HG03521 (cell line): ENCODE measurements at regions not wholly inside any gene's neighbourhood (a gene's known extent, or its start where the extent isn't known, plus 50 kb on each side); places are given as distances from the start of the nearest gene placed in this dataset.
"Not testable (repeated sequence)": the region's sequence is repeated elsewhere in the genome, so short reads cannot be mapped to it uniquely, and the experiment has no call there.

Source experiments
- ATAC-seq: cut with Tn5 transposase; IDR thresholded peaks from one replicate; pipeline ENCODE4 v1.9.1; 2021; ENCODE audit warnings: mild to moderate bottlenecking, moderate library complexity; ENCODE audit not compliant: unreplicated experiment

DNA sequence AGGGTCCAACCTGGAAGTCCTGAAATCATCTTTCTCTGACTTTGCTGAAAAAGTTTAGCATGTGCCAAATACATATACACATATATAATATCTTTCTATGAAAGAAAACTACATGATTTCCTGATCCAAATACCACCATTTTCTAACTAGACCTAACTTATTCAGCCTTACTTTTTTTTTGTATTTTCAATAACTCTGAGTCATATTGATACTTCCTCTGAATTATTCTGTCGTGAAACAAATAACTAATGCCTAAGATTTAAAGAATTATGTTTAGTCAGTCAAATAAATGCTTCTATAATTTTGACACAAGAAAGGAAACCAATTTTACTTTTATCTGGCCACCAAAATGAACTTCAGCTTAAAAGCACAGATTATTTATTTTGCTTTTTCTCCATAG is 760.2 kb upstream of the GBE1 start:
- no peak for ATAC-seq

DNA sequence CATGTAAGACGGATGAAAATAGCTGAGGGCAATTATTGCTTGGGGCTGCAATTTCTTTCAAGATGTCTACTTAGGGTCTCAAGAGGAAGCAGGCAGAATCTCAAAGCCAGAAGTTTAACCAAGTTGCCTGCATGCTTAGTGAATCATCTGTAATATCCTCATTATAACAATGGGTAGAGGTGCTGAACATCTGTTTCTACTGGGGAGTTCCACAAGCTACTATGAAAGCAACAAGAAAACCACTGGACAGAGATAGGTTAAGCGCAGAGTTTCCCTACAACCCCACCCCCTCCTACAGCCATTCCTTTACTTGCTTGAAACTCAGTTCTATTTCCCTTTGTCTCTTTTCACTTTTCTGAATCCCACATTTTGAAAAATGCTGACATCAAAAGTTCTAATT is 759.4 kb upstream of the GBE1 start:
- ATAC-seq, result no peak

DNA sequence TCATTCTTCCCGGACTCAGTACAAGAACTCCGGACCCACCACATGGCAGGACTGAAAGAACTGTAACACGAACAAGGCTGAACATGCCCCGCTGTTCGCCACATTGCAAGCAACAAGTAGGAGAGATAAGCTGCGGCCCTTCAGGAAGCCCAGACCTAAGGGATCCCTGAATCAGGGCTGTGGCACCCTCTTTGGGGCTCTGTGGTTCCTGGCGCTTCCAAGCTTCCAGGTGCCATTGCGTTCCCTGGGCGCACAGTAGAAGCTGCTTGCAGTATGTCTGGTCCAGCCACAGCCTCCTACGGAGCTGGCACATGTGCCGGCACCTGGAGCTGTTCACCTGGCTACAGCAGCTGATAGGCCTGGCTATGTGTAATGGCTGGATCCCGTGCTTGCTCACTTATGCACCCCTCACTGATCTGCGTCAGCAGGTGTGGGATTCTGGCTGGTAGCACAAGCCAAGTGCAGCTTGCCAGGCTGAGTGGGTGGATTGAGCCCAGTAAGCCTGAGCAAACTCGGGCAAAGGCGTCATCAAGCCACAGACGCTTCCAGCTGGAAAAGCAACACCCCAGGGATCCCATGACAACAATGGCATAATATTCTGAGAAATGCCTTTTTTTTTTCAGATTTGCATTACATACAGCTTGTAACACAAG is 748.6 kb upstream of the GBE1 start:
- ATAC-seq, result no peak

DNA sequence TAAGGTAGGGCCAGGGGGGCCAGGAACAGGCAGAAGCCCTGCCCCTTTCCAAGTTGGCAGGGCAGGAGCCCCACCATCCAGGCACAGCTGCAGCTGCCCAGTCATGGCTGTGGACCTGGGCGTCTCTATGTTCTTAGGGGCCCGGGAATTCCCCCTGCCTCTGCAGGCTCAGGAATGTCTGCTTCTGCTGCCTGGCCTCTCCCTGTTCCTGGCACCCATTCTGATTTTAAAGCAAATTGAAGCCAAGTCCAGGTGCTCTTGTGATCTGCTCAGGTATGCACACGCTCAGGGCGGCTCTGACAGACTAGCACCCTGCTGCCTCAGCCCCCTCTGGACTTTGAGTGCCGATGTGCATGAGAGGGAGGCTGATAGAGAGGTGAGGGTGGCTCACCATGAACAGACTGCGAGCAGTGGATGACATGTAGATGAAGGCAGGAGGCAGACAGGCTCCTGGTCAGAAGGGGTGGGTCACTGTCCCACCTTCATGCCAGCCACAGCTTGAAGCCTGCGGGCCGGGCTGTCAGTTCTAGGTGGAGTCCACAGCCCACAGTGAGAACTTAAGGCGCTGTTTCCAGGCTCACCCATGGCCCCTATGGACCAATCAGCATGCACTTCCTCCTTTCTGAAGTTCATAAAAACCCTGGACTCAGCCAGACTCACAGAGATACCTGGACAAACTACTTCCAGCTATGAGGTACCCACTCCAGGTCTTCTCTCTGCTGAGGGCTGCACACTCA is 747.8 kb upstream of the GBE1 start:
- no peak for ATAC-seq

DNA sequence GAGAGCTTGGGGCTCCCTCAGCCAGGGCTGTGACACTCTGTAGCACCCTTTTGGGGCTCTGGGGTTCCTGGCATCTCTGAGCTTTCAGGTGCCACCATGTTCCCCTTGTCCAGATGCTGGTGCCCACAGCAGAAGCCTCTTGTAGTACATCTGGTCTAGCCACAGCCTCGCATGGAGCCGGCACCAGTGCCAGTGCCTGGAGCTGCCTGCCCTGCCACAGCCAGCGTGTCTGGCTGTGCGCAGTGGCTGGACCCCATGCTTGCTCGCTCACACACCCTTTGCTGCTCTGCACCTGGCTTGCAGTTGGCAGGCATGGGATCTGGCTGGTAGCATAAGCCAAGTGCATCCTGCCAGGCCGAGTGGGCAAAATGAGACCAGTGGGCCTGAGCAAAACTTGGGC is 744.8 kb upstream of the GBE1 start:
- no peak for ATAC-seq

DNA sequence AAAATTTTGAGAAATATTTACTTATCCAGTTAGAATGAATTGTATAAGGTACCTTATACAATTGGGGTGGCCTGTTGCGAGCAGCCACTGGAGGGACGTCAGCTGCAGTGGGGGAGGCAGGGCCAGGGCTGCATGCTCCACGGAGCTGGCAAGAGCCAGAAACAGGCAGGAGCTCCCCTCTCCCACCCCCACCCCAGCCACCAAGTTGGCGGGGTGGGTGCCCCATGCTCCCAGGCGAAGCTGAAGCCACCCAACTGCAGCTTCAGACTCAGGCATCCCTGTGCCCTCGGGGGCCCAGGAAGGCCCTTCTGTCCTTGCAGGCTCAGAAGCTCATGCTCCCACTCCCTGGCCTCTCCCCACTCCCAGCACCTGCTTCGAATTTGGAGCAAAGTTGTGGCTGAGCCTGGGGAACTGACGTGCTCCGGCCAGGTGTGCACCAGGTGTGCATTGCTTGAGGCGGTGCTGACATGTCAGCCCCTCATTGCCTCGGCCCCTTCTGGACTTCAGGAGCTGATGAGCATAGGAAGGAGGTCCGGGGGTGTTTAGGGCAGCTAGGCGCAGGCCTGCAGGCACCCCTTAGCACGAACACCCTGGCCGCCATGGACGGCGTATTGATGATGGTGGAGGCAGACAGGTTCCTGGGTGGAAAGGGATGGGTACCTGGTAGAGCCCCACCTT is 743.8 kb upstream of the GBE1 start:
- no peak for ATAC-seq

DNA sequence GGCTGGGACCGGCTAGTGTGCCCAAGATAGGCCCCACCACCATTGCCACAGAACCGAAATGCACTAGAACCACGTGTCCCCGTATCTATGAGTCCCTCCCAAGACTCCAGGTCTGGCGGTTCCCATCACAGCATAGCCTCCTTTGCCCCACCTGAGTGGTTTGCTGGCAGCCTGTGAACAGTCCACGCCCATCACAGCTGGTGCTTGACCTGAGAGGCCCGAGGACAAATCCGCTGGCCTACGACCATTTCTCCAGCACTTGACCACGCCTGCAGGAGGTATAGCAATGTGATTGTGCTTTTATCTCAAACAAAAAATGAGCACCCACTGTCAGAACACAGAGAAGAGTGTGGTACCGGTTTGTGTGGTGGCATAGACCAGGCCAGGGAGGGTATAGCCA is 736.7 kb upstream of the GBE1 start:
- ATAC-seq, result no peak

DNA sequence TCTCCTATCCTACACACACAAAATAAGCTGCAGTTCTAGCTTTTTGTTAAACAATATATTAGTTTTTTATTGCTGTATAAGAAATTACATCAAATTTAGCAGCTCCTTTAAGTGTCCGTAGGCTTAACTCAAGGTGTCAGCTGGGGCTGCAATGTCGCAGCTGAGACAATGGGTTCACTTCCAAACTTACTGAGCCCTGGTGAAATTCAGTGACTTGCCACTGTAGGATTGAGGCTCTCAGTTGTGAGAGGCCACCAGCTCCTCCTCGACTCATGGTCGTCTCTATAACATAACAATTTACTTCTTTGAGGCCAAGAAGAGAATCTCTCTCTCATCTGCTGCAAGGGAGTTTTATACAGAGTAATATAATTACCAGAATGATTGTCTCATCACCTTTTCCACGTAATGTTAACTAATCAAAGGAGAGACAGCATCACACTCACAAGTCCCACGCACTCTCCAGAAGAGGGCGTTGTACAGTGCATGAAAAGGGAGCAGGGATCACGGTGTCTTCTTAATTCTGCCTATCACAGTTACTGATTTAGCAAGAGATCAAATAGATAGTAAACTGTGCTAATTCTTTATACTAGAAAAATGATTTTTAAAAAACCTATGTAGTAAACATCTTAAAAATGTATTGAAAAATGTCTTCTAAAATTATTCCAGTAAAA is 735.6 kb upstream of the GBE1 start:
- ATAC-seq, result no peak

DNA sequence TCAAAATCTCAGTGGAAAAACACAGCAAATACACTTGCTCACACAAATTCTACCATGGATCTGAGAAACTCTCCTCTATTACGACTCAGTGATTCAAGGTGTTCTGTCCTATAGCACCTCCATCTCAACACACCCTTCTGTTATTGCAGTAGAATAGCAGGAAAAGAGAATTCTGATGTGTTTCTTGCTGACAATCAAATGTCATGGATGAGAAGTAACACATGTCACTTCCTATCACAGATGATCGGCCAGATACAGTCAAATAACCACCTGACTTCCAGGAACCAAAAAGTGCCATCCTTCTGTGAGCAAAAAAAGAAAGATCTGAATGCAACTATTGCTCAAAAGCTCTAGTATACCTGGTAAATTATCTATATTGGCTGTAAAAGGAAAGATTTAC is 734.2 kb upstream of the GBE1 start:
- ATAC-seq, result no peak

DNA sequence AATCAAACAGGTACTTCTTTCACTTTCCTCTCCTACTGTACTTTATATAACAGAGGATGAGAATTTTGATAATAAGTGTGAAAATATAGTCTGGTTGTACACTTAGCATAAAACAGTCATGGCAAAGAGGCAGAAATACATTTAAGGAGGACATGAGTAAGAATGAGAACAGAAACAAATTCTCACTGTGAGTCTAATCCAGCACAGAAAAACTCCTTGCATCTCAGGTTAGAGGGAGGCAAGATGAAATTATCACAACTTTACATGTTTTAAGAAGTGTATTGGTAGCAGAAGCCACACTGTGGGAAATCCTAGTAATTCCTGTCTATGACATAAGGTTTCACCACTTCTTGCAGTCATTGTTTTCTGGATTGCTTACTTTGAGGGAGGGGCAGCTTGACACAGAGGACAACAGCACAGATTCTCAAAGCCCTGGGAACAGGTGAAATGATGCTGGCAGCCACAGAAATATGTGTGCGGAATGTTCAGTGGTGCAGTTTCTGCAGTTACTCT is 733.6 kb upstream of the GBE1 start:
- no peak for ATAC-seq

DNA sequence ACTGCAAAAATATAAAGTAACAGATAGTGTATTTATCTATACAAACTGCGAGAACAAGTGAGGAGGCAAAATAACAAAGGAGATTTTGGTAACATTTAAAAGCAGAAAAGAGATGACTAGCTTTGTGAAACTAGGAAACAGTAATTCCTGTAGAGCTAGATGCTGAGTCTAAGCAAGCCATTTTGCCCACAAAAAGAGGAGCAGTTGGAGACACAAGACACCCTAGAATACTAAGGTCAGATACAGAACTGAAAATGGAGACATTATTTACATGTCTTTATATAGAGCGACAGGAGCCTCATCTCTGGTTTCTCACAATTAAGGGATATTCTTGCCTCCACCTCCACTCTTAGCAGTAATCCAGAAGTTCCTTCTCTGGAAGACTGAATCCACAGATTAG is 732.4 kb upstream of the GBE1 start:
- no peak for ATAC-seq

DNA sequence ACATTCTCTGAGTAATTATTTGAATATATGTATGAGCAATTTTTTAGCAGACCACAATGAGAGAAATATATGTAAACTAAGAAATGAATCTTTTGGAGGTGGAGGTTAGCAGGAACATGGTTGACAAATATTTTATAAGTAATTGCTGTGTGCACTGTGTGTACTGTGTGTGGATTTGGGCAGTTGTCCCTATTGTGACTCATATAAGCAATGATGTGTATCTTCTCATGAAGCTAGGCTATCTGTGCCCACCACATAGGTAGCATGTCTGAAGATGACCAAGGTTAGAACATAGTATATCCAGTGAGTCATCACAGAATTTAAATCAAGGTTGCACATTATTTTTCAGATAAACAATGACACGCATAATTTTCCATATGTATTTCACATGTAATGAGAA is 713.9 kb upstream of the GBE1 start:
- no peak for ATAC-seq

DNA sequence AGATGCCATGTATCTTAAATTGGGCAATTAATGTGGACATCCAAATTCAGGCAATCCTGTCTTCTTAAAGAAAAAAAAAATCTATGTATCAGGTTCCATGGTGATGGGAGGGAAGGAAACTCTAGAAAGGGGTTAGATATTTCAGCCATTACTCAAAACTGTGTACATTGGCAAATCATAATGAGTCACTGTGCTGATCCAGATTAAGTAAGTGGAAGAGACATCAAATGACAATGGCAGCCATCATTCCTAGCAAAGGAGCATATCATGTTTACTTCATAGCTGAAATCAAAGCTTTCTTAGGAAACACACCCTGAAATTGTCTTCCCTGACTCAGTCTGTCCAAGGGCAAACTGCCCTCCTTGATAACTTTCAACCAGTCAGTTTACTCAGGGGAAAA is 713.3 kb upstream of the GBE1 start:
- ATAC-seq, result no peak

DNA sequence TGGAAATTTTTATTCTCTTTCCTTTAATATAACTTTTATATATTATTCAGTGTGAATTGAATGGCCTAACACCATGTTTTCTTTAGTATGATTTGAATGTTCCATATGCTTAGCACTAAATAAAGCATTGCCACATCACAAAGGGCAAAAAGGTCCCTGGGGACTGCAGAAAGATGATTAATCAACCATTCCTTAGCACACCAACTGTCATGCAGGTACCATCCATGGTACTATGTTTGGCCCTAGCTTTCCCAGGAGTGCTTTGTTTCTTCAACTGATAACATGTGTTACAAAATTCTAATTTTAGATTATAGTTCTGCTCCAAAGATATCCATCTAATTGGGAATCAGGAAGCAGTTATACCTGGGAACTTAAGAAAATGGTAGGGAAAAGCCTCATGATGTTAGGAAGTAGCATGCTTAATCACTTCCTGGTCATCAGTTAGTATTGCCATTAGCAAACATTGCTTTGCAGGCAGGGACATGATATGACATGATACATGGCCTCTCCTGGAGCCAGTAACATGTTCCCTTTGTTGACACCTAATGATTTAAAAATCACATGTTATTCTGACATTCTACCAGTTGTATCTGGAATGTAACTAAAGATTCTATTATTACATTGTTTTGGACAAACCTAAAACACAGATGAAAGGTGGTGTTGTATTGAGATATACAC is 712.6 kb upstream of the GBE1 start:
- no peak for ATAC-seq

DNA sequence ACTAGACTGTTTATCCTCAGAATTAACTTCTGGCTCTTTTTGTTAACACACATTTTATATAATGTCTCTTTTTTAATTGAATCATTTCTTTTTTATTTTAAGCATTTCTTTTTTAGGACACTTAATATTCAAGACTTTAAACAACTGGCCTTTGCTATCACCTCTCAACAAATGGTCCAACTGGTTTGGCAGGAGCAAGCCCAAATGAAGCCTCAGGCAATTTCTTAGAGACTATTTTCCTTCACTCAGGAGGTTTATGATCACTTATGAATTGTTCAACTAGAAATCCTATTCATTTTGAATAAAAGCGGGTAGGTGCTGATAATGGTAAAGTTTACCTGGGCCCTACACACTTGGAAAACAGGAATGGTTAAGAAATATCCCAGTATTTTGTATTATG is 705.6 kb upstream of the GBE1 start:
- no peak for ATAC-seq

DNA sequence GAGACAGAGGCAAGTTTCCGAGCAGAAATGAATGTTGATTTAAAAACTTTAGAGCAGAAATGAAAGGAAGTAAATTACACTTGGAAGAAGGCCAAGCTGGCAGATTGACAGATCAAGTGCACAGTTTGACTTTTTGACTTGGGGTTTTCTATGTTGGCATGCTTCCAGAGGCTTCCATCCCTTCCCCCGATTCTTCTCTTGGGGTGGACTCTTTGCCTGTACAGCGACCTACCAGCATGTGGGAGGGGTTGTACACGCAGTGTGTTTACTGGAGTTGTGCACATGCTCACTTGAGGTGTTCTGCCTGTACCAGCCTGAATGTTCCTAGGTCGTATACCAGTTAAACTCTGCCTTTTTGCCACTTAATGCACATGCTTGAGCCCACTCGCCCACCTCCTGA is 701.5 kb upstream of the GBE1 start:
- ATAC-seq, result no peak

DNA sequence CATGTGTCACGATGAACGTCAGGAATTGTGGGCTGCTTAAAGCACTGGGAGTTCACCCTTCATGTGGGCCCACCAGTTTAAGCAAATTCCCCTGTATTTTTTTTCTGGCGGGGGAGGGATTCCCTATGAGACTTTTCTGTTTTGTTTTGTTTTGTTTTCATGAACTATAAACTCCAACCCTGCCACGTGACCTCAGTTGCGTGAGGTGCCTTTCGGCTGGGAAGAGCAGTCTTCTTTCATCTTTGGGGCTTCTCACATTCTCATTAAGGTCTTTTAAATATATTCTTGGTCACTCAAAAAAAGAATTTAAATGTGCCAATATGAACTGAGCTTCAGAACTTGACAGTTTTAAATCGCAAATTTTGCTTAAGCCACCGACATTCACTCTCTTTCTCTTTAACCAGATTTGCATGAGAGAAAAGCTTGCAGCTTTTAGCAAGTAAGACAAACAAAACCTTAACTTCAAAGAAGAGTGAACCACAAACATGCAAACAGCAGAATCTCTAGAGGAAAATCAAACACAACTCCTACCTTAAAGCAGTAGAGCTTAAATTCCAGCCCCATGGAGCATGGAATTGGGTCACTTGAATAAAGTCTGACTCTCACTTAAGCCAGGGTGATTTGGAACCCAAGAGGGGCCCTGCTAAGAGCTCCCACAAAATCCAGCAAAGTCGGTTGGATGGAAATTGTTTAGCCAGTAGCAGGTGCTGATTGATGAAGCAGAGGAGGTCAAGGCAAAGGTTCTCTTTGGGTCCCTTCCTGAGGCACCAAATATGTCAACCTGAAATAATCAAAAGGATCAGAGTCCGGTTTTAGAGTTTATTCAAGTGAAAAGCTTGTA is 699.8 kb upstream of the GBE1 start:
- no peak for ATAC-seq

DNA sequence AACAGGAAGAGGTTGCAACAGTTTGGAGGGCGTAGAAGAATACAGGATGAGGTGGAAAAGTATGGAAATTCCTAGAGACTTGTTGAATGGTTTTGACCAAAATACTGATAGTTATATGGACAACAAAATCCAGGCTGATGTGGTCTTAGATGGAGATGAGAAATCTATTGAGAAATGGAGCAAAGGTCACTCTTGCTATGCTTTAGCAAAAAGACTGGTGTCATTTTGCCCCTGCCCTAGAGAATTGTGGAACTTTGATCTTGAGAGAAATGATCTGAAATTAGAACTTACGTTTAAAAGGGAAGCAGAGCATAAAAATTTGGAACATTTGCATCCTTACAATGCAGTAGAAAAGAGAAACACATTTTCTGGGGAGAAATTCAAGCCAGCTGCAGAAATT is 686.9 kb upstream of the GBE1 start:
- no peak for ATAC-seq

DNA sequence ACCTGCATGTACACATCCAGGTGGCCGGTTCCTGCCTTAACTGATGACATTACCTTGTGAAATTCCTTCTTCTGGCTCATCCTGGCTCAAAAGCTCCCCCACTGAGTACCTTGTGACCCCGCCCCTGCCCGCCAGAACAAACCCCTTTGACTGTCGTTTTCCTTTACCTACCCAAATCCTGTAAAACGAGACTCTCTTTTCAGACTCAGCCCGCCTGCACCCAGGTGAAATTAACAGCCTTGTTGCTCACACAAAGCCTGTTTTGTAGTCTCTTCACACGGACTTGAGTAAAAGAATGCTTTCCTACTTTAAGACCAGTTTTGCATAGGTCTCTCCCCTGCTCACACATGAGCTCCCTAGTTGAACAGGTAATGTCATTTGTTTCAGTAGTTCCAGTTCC is 667.4 kb upstream of the GBE1 start:
- not testable (repeated sequence) for ATAC-seq

DNA sequence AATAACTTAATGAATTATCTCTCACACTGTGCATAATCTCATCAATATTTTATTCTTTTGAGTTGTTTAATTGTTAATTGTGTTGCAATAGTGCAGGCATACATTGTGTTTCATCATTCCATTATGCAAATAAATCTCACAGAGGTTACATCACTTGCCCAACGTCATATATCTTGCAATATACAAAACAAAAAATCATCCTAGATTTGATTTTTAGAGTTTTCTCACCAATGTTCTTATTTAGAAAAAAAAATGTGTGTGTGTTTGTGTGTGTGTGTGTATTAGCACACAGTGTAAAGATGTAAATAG is 662.5 kb upstream of the GBE1 start:
- ATAC-seq, result no peak
